IMR-90 (cell line): ENCODE measurements at regions not wholly inside any gene's neighbourhood (a gene's known extent, or its start where the extent isn't known, plus 50 kb on each side); places are given as distances from the start of the nearest gene placed in this dataset.

Experiments
- ATAC-seq: fragments of 200-7000 bp; cut with Tn5 transposase; 2 replicates; pipeline ENCODE4 v1.9.1; 2020; ENCODE audit warnings: low read depth, mild to moderate bottlenecking, moderate library complexity
- BruUV-seq: library from RNA; stranded (reverse); fragments of 400-500 nt; replicated peaks from 2 replicates; lab custom pipeline; 2021; lab: Mats Ljungman, UMichigan
- CTCF ChIA-PET: fragments of 300-600 bp; formaldehyde crosslinking; extraction: SDS; loops from one replicate; lab custom pipeline; 2021; ENCODE audit warnings: antibody characterized with exemption; lab: Yijun Ruan, JAX
- POLR2A ChIA-PET: fragments of 300-600 bp; sonication (Branson Sonifier 250); formaldehyde crosslinking; loops from one replicate; lab custom pipeline; 2022; ENCODE audit warnings: antibody characterized with exemption; ENCODE audit not compliant: unreplicated experiment; lab: Charles Lee
- DNase-seq: peaks from one replicate; pipeline ENCODE4 v3.0.0; 2013
- H2AFZ ChIP-seq: replicated peaks from 2 replicates; pipeline ENCODE3; 2013; ENCODE audit warnings: low read length, mild to moderate bottlenecking; ENCODE audit not compliant: poor library complexity
- H2AK5ac ChIP-seq: 2 replicates; pipeline ENCODE4 v1.6.1; 2013; ENCODE audit warnings: low read depth, low read length, inconsistent platforms
- H2AK9ac ChIP-seq: replicated peaks from 2 replicates; pipeline ENCODE3; 2013; ENCODE audit warnings: mild to moderate bottlenecking, low read depth, low read length, moderate library complexity; ENCODE audit not compliant: poor library complexity
- H2BK120ac ChIP-seq: 2 replicates; pipeline ENCODE4 v1.6.1; 2013; ENCODE audit warnings: low read depth, low read length, inconsistent platforms
- H2BK15ac ChIP-seq: 3 replicates; pipeline ENCODE4 v1.6.1; 2013; ENCODE audit warnings: low read depth, low read length, inconsistent platforms
- H2BK20ac ChIP-seq: 2 replicates; pipeline ENCODE4 v1.6.1; 2013; ENCODE audit warnings: low read depth, mild to moderate bottlenecking, inconsistent platforms, low read length, moderate library complexity
- H2BK5ac ChIP-seq: 2 replicates; pipeline ENCODE4 v1.6.1; 2013; ENCODE audit warnings: mild to moderate bottlenecking, low read depth, low read length, inconsistent platforms; ENCODE audit not compliant: poor library complexity, severe bottlenecking
- H3K14ac ChIP-seq: replicated peaks from 2 replicates; pipeline ENCODE4 v1.6.1; 2013; ENCODE audit warnings: low read depth, low read length, inconsistent platforms
- H3K18ac ChIP-seq: 2 replicates; pipeline ENCODE4 v1.6.1; 2013; ENCODE audit warnings: low read depth, low read length, control low read depth
- H3K23ac ChIP-seq: 2 replicates; pipeline ENCODE4 v1.6.1; 2013; ENCODE audit warnings: low read depth, low read length, inconsistent platforms
- H3K27ac ChIP-seq: 2 replicates; pipeline ENCODE4 v1.5.1; 2013; ENCODE audit warnings: mild to moderate bottlenecking, control low read depth, low read length; ENCODE audit not compliant: insufficient read depth
- H3K27me3 ChIP-seq: 2 replicates; pipeline ENCODE4 v1.6.1; 2013; ENCODE audit warnings: low read length; ENCODE audit not compliant: control insufficient read depth, insufficient read depth
- H3K36me3 ChIP-seq: 2 replicates; pipeline ENCODE4 v1.6.1; 2013; ENCODE audit warnings: low read length, mixed read lengths; ENCODE audit not compliant: control insufficient read depth, insufficient read depth
- H3K4ac ChIP-seq: 2 replicates; pipeline ENCODE4 v1.6.1; 2013; ENCODE audit warnings: low read depth, low read length, inconsistent platforms
- H3K4me1 ChIP-seq: 2 replicates; pipeline ENCODE4 v1.6.1; 2013; ENCODE audit warnings: low read length, mixed read lengths; ENCODE audit not compliant: control insufficient read depth, insufficient read depth
- H3K4me2 ChIP-seq: 2 replicates; pipeline ENCODE4 v1.6.1; 2013; ENCODE audit warnings: low read depth, mild to moderate bottlenecking, control low read depth, low read length, moderate library complexity
- H3K4me3 ChIP-seq: 2 replicates; pipeline ENCODE4 v1.5.1; 2013; ENCODE audit warnings: low read depth, mild to moderate bottlenecking, control low read depth, low read length, moderate library complexity; ENCODE audit not compliant: insufficient read depth
- H3K56ac ChIP-seq: 2 replicates; pipeline ENCODE4 v1.6.1; 2013; ENCODE audit warnings: low read length, inconsistent platforms; ENCODE audit not compliant: insufficient read depth; ENCODE audit errors: extremely low read depth
- H3K79me1 ChIP-seq, 2 experiments: 2 replicates each; pipeline ENCODE4 v1.6.1; 2013; ENCODE audit warnings: low read length in 2 of 2, inconsistent platforms in 1 of 2, low read depth in 1 of 2
- H3K9ac ChIP-seq: 2 replicates; pipeline ENCODE4 v1.6.1; 2013; ENCODE audit warnings: low read depth, low read length, control low read depth
- H3K9me1 ChIP-seq: 2 replicates; pipeline ENCODE4 v1.6.1; 2013; ENCODE audit warnings: low read length, inconsistent platforms; ENCODE audit not compliant: insufficient read depth
- H3K9me3 ChIP-seq: 2 replicates; pipeline ENCODE4 v1.6.1; 2013; ENCODE audit warnings: low read length; ENCODE audit not compliant: control insufficient read depth, insufficient read depth
- H4K20me1 ChIP-seq: 2 replicates; pipeline ENCODE4 v1.6.1; 2013; ENCODE audit warnings: low read length, inconsistent platforms; ENCODE audit not compliant: insufficient read depth
- H4K5ac ChIP-seq: 2 replicates; pipeline ENCODE4 v1.6.1; 2013; ENCODE audit warnings: mild to moderate bottlenecking, low read depth, low read length, control low read depth
- H4K8ac ChIP-seq, 2 experiments: 2 replicates each; pipeline ENCODE4 v1.6.1; 2013; ENCODE audit warnings: low read depth in 2 of 2, low read length in 2 of 2, control low read depth in 1 of 2, inconsistent platforms in 1 of 2
- H4K91ac ChIP-seq: 2 replicates; pipeline ENCODE4 v1.6.1; 2013; ENCODE audit warnings: low read depth, low read length, inconsistent platforms; ENCODE audit not compliant: insufficient read depth
- BHLHE40 ChIP-seq: fragments of 150-350 bp; IDR thresholded peaks from 2 replicates; pipeline ENCODE4 v1.6.1; 2016; ENCODE audit warnings: mild to moderate bottlenecking, low read depth, low read length
- CEBPB ChIP-seq: IDR thresholded peaks from 2 replicates; pipeline ENCODE4 v1.6.1; 2012; ENCODE audit warnings: low read depth, low read length, improper control_type of control experiment
- CHD1 ChIP-seq: IDR thresholded peaks from 2 replicates; pipeline ENCODE4 v1.6.1; 2012; ENCODE audit warnings: low read depth, low read length, improper control_type of control experiment
- CTCF ChIP-seq: conservative IDR thresholded peaks from 2 replicates; pipeline ENCODE4 v1.5.1; 2012; ENCODE audit warnings: mild to moderate bottlenecking, low read depth, low read length, improper control_type of control experiment
- ELK1 ChIP-seq: fragments of 150-350 bp; IDR thresholded peaks from 2 replicates; pipeline ENCODE4 v1.6.1; 2016; ENCODE audit warnings: low read depth, mild to moderate bottlenecking, low read length, moderate library complexity, borderline replicate concordance
- FOS ChIP-seq: fragments of 150-350 bp; IDR thresholded peaks from 2 replicates; pipeline ENCODE4 v1.6.1; 2016; ENCODE audit warnings: low read depth, low read length
- MAZ ChIP-seq: IDR thresholded peaks from 2 replicates; pipeline ENCODE4 v1.6.1; 2012; ENCODE audit warnings: low read depth, mild to moderate bottlenecking, low read length, improper control_type of control experiment, moderate library complexity, borderline replicate concordance
- NFE2L2 ChIP-seq: fragments of 150-350 bp; IDR thresholded peaks from 2 replicates; pipeline ENCODE4 v1.6.1; 2016; ENCODE audit warnings: low read depth, mild to moderate bottlenecking, low read length
- RAD21 ChIP-seq: IDR thresholded peaks from 2 replicates; pipeline ENCODE4 v1.6.1; 2012; ENCODE audit warnings: low read length, improper control_type of control experiment
- WGBS, 2 experiments: methylation state at CpG; one replicate each; pipeline versions ENCODE4 v1.1.5 to v1.1.7; 2013; ENCODE audit warnings: missing lambda C conversion rate in 2 of 2; ENCODE audit not compliant: insufficient read length in 1 of 2; ENCODE audit errors: extremely low coverage in 2 of 2; 5-methylcytosine and 5-hydroxymethylcytosine counted together
- dilution Hi-C: fragments of 300-500 bp; cut with HindIII; formaldehyde crosslinking; loops from one replicate; pipeline ENCODE4 v1.14.3; 2018; ENCODE audit warnings: low sequenced_read_pairs; ENCODE audit not compliant: unreplicated experiment
- in situ Hi-C: fragments of 300-500 bp; cut with MboI; formaldehyde crosslinking; loops from 3 replicates; pipeline ENCODE4 v1.14.3; 2019; ENCODE audit warnings: low sequenced_read_pairs, inconsistent platforms, mixed read lengths
- intact Hi-C: fragments of 100-400 bp; cut with micrococcal nuclease; formaldehyde crosslinking; loops from 2 replicates; pipeline ENCODE4 v1.10.0; 2022

DNA sequence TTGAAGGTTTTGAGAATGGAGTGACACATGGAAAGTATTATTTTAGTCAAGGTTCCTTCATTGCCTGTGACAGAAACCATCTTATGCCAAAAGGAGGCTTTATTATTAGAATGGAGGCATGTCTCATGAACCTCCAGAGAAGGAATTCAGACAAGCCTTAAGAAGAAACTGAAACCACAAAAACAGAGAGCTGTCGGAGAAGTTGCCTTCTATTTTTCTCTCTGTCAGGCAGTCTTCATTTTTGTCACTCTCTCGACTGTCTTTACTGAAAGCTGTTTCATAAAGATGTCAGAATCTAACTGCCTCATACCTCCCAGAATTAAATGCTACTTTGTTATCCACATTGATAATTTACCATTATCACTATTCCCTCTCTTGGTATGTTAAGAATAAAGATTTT lies 434.7 kb upstream of the ADGRL4 start:
- in situ Hi-C loops, result no loop called here
- Histone ChIP-seq H3K4me1 (no peaks in the 10 kb centered on the region), H2BK5ac (no peak overlapping the region), H4K8ac (no peak overlapping the region), H2AFZ (no peak overlapping the region), H3K4ac (no peak overlapping the region), H4K5ac (no peak overlapping the region), H3K56ac (no peak overlapping the region), H3K18ac (no peak overlapping the region), H3K4me3 (no peak overlapping the region), H2BK20ac (no peak overlapping the region), H3K27me3 (no peaks in the 10 kb centered on the region), H3K79me1 (no peaks in the 10 kb centered on the region), H3K9me1 (no peaks in the 10 kb centered on the region), H4K91ac (no peak overlapping the region), H3K9ac (no peak overlapping the region), H4K20me1 (no peaks in the 10 kb centered on the region), H3K23ac (no peak overlapping the region), H2BK15ac (no peak overlapping the region), H2AK9ac (no peak overlapping the region), H3K4me2 (no peak overlapping the region), H3K14ac (no peak overlapping the region), H3K27ac (no peak overlapping the region), H2BK120ac (no peak overlapping the region), H3K36me3 (no peaks in the 10 kb centered on the region), H3K9me3 (no peaks in the 10 kb centered on the region), H2AK5ac (no peak overlapping the region)
- intact Hi-C loops, result no loop called here
- BruUV-seq, result no TSS peak
- ATAC-seq, result no peak
- TF ChIP-seq ELK1 (no peak), FOS (no peak), BHLHE40 (no peak), MAZ (no peak), CHD1 (no peak), CEBPB (no peak), NFE2L2 (no peak), CTCF (no peak), RAD21 (no peak)
- ChIA-PET CTCF (no interaction called here), POLR2A (no interaction called here)
- no CpG with 5 or more reads among the region's 2 CpGs for WGBS, 2 experiments
- no peak for DNase-seq
- dilution Hi-C loops, result no loop called here
